GM10248 (cell line): ENCODE measurements at regions not wholly inside any gene's neighbourhood (a gene's known extent, or its start where the extent isn't known, plus 50 kb on each side); places are given as distances from the start of the nearest gene placed in this dataset.

Experiments
- CTCF ChIA-PET: fragments of 300-600 bp; sonication (Branson Sonifier 250); formaldehyde crosslinking; extraction: SDS; loops from one replicate; lab custom pipeline; 2021; ENCODE audit warnings: antibody characterized with exemption; lab: Yijun Ruan, JAX
- POLR2A ChIA-PET: fragments of 350-650 bp; sonication (Branson Sonifier 250); formaldehyde crosslinking; extraction: SDS; loops from one replicate; lab custom pipeline; 2020; ENCODE audit warnings: antibody characterized with exemption; lab: Yijun Ruan, JAX
- DNase-seq: peaks from one replicate; pipeline ENCODE4 v3.0.0; 2012; ENCODE audit errors: extremely low spot score
- CTCF ChIP-seq: IDR thresholded peaks from 2 replicates; pipeline ENCODE4 v1.5.1; 2012; ENCODE audit warnings: mild to moderate bottlenecking, low read depth; ENCODE audit errors: extremely low read depth, missing control alignments, control extremely low read depth

- DNase-seq: no peak
- TF ChIP-seq CTCF: no peak
- ChIA-PET CTCF (interaction anchor here (1.2 to 2.2 kb wide), 2 partner anchors 9 to 233 kb away, joined by 3 to 5 read pairs; no protein-coding TSS in a partner anchor), POLR2A (no interaction called here)
These were observed 528.5 kb downstream of the DSC3 start for GRCh38 chr18:30514059-30514458.

GRCh38 chr18:30512872-30513271 is 529.7 kb downstream of the DSC3 start:
- no peak for TF ChIP-seq CTCF
- CTCF ChIA-PET: interaction anchor here (2.2 kb wide), 1 partner anchor 8 kb away, joined by 5 read pairs; no protein-coding TSS in a partner anchor
- POLR2A ChIA-PET: no interaction called here
- DNase-seq: no peak

- TF ChIP-seq CTCF: no peak
- DNase-seq: no peak
- ChIA-PET CTCF (interaction anchor here (0.6 kb wide), 1 partner anchor 16 kb away, joined by 3 read pairs; no protein-coding TSS in a partner anchor), POLR2A (no interaction called here)
These were observed 531.7 kb downstream of the DSC3 start for GRCh38 chr18:30510882-30511281.

GRCh38 chr18:30501594-30501993 is 540.9 kb downstream of the DSC3 start:
- CTCF ChIA-PET: no interaction called here
- POLR2A ChIA-PET: no interaction called here
- no peak for TF ChIP-seq CTCF
- no peak for DNase-seq

GRCh38 chr18:30500240-30500945 is 542.1 kb downstream of the DSC3 start:
- no peak for TF ChIP-seq CTCF
- DNase-seq: no peak
- POLR2A ChIA-PET: no interaction called here
- CTCF ChIA-PET: no interaction called here

- POLR2A ChIA-PET: no interaction called here
- no peak for TF ChIP-seq CTCF
- no peak for DNase-seq
- CTCF ChIA-PET: interaction anchor here (1.6 to 1.9 kb wide), 2 partner anchors 13 to 16 kb away, joined by 4 to 5 read pairs; no protein-coding TSS in a partner anchor
These were observed 542.8 kb downstream of the DSC3 start for GRCh38 chr18:30499721-30500120.
